Mesenchymal stem cell (in vitro differentiated cells and primary cell): ENCODE measurements at regions not wholly inside any gene's neighbourhood (a gene's known extent, or its start where the extent isn't known, plus 50 kb on each side); places are given as distances from the start of the nearest gene placed in this dataset.

Experiments
- DNase-seq: peaks from one replicate; pipeline ENCODE4 v3.0.0-alpha.2; 2013
- H2AFZ ChIP-seq: one replicate; pipeline ENCODE4 v1.6.1; 2013; ENCODE audit warnings: low read depth, mild to moderate bottlenecking, control low read depth, inconsistent platforms, low read length, moderate library complexity
- H2AK5ac ChIP-seq: 2 replicates; pipeline ENCODE4 v1.6.1; 2013; ENCODE audit warnings: low read length, moderate library complexity, mild to moderate bottlenecking, inconsistent platforms; ENCODE audit not compliant: severe bottlenecking
- H2BK120ac ChIP-seq: one replicate; pipeline ENCODE4 v1.6.1; 2013; ENCODE audit warnings: low read depth, mild to moderate bottlenecking, inconsistent platforms, low read length, moderate library complexity
- H2BK12ac ChIP-seq, 2 experiments: one replicate each; pipeline ENCODE4 v1.6.1; 2013; ENCODE audit warnings: inconsistent platforms in 2 of 2, low read length in 2 of 2, mild to moderate bottlenecking in 2 of 2, moderate library complexity in 2 of 2, control low read depth in 1 of 2
- H2BK15ac ChIP-seq: one replicate; pipeline ENCODE4 v1.6.1; 2013; ENCODE audit warnings: mild to moderate bottlenecking, low read depth, inconsistent platforms; ENCODE audit not compliant: poor library complexity, severe bottlenecking
- H2BK5ac ChIP-seq: 2 replicates; pipeline ENCODE4 v1.6.1; 2013; ENCODE audit warnings: low read depth, mild to moderate bottlenecking, low read length, control low read depth, inconsistent platforms; ENCODE audit not compliant: poor library complexity, severe bottlenecking
- H3K14ac ChIP-seq, 2 experiments: one replicate each; pipeline ENCODE4 v1.6.1; 2013; ENCODE audit warnings: inconsistent platforms in 2 of 2, low read length in 2 of 2, control low read depth in 1 of 2, mild to moderate bottlenecking in 1 of 2, moderate library complexity in 1 of 2
- H3K18ac ChIP-seq, 2 experiments: one replicate each; pipeline ENCODE4 v1.6.1; 2013; ENCODE audit warnings: inconsistent platforms in 2 of 2, low read length in 2 of 2, control low read depth in 1 of 2, low read depth in 1 of 2, mild to moderate bottlenecking in 1 of 2
- H3K23ac ChIP-seq, 2 experiments: one replicate each; pipeline ENCODE4 v1.6.1; 2013; ENCODE audit warnings: inconsistent platforms in 2 of 2, low read length in 2 of 2, mild to moderate bottlenecking in 2 of 2, moderate library complexity in 2 of 2, control low read depth in 1 of 2
- H3K27ac ChIP-seq: 2 replicates; pipeline ENCODE4 v1.5.1; 2013; ENCODE audit warnings: mild to moderate bottlenecking, moderate library complexity, low read length, control low read depth, inconsistent platforms; ENCODE audit not compliant: poor library complexity, severe bottlenecking
- H3K27me3 ChIP-seq, 2 experiments: 2 replicates each; pipeline versions ENCODE4 v1.6.1 to v1.7.0; 2013; ENCODE audit warnings: low read length in 2 of 2, mild to moderate bottlenecking in 2 of 2, moderate library complexity in 2 of 2, control low read depth in 1 of 2, inconsistent platforms in 1 of 2; ENCODE audit not compliant: control insufficient read depth in 1 of 2, insufficient read depth in 1 of 2
- H3K36me3 ChIP-seq, 2 experiments: 2 replicates each; pipeline versions ENCODE4 v1.6.1 to v1.7.0; 2013; ENCODE audit warnings: low read length in 2 of 2, control low read depth in 1 of 2, inconsistent platforms in 1 of 2, low read depth in 1 of 2, mild to moderate bottlenecking in 1 of 2; ENCODE audit not compliant: insufficient read depth in 2 of 2, control insufficient read depth in 1 of 2
- H3K4ac ChIP-seq, 2 experiments: one replicate each; pipeline ENCODE4 v1.6.1; 2013; ENCODE audit warnings: inconsistent platforms in 2 of 2, low read length in 2 of 2, mild to moderate bottlenecking in 2 of 2, moderate library complexity in 2 of 2, control low read depth in 1 of 2, low read depth in 1 of 2
- H3K4me1 ChIP-seq: 2 replicates; pipeline ENCODE4 v1.6.1; 2013; ENCODE audit warnings: low read depth, low read length, control low read depth; ENCODE audit not compliant: control insufficient read depth, insufficient read depth
- H3K4me2 ChIP-seq: 2 replicates; pipeline ENCODE4 v1.6.1; 2013; ENCODE audit warnings: low read length, mild to moderate bottlenecking, inconsistent platforms; ENCODE audit not compliant: poor library complexity, severe bottlenecking
- H3K4me3 ChIP-seq, 2 experiments: 2 replicates each; pipeline versions ENCODE4 v1.5.1 to v1.7.0; 2013; ENCODE audit warnings: low read length in 2 of 2, mild to moderate bottlenecking in 2 of 2, control low read depth in 1 of 2, low read depth in 1 of 2; ENCODE audit not compliant: insufficient read depth in 1 of 2
- H3K79me1 ChIP-seq: replicated peaks from 2 replicates; pipeline ENCODE4 v1.6.1; 2013; ENCODE audit warnings: mild to moderate bottlenecking, control low read depth, low read length, inconsistent platforms; ENCODE audit not compliant: poor library complexity, severe bottlenecking
- H3K9ac ChIP-seq: 2 replicates; pipeline ENCODE4 v1.7.0; 2013; ENCODE audit warnings: mild to moderate bottlenecking, low read length, moderate library complexity
- H3K9me3 ChIP-seq: 2 replicates; pipeline ENCODE4 v1.7.0; 2013; ENCODE audit warnings: mild to moderate bottlenecking, low read length; ENCODE audit not compliant: control insufficient read depth
- H4K8ac ChIP-seq: one replicate; pipeline ENCODE4 v1.6.1; 2013; ENCODE audit warnings: inconsistent platforms, mild to moderate bottlenecking, low read length, moderate library complexity
- H4K91ac ChIP-seq: one replicate; pipeline ENCODE4 v1.6.1; 2013; ENCODE audit warnings: mild to moderate bottlenecking, low read length, inconsistent platforms
- WGBS: methylation state at CpG from one replicate; pipeline ENCODE4 v1.1.7; 2013; ENCODE audit warnings: mixed read lengths; 5-methylcytosine and 5-hydroxymethylcytosine counted together

DNA sequence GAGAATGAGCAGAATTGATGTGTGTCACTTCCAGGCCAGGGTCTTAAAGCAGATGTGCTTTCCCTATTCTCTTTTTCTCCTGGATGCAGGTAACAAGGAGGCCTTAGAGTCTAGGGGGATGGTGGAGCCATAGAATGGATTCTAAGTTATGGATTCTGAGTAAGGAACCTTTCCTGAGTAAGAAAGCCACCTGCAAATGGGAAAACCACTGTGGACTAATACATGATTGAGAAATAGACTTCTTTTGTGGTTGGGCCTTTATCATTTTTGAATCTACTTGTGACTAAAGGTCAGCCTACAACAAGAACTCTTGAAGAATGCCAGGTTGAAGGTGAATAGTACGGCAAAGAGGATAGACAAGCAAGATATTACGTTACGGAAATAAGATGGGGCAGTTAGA, 116.1 kb downstream of the CDC7 start:
- no peak overlapping the region for H3K4me2 ChIP-seq
- H2AFZ ChIP-seq, result no peak overlapping the region
- peak overlapping the region; percentile 4 for H2AK5ac ChIP-seq
- no peak overlapping the region for H3K23ac ChIP-seq
- WGBS, result 98% methylated on average over 3 of the region's 3 CpGs
- H3K9me3 ChIP-seq, result no peaks in the 10 kb centered on the region
- H3K27me3 ChIP-seq, result no peaks in the 10 kb centered on the region
- H4K91ac ChIP-seq, result no peak overlapping the region
- DNase-seq, result no peak
- H3K4ac ChIP-seq, result no peak overlapping the region
- no peak overlapping the region for H3K9ac ChIP-seq
- no peak overlapping the region for H3K27ac ChIP-seq
- H3K18ac ChIP-seq, result no peak overlapping the region
- H2BK120ac ChIP-seq, result no peak overlapping the region
- H4K8ac ChIP-seq, result no peak overlapping the region
- no peaks in the 10 kb centered on the region for H3K36me3 ChIP-seq
- H3K14ac ChIP-seq, result no peak overlapping the region
- H2BK15ac ChIP-seq, result no peak overlapping the region
- no peak overlapping the region for H3K4me3 ChIP-seq
- H3K79me1 ChIP-seq, result no peaks in the 10 kb centered on the region
- no peak overlapping the region for H2BK12ac ChIP-seq
- H3K4me1 ChIP-seq, result peaks cover 4% of the 10 kb centered on the region
- no peak overlapping the region for H2BK5ac ChIP-seq

DNA sequence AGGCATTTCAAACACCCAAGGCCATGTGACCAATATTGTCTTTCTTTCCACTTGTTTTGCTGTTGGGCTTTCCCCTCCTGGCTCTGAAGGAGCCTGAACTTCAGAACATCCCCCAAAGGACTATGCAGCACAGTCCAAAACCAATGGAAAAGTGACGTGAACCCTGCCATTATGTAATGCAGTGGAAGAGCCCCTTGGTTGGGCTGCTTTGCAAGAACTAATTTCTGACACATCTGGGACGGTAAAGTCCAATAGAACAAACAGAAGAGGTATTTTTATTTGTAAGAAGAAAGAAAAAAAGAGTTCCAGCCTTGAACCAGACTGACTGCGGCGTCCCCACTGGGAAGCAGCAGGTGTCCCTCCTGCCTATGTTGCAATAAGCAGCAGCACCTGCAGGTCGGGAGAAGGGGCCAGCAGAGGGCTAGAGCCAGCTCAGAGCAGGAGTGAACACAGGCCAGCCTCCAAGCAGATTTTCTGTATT, 116.7 kb downstream of the CDC7 start:
- H3K4me3 ChIP-seq, result no peak overlapping the region
- no peaks in the 10 kb centered on the region for H3K79me1 ChIP-seq
- H3K14ac ChIP-seq, result no peak overlapping the region
- H2AK5ac ChIP-seq, result no peak overlapping the region
- H2BK5ac ChIP-seq, result no peak overlapping the region
- no peaks in the 10 kb centered on the region for H3K27me3 ChIP-seq
- no peaks in the 10 kb centered on the region for H3K36me3 ChIP-seq
- H3K9ac ChIP-seq, result no peak overlapping the region
- H2AFZ ChIP-seq, result no peak overlapping the region
- peaks cover 2% of the 10 kb centered on the region for H3K4me1 ChIP-seq
- no peak overlapping the region for H3K4me2 ChIP-seq
- no peak overlapping the region for H3K4ac ChIP-seq
- H4K8ac ChIP-seq, result no peak overlapping the region
- H3K18ac ChIP-seq, result no peak overlapping the region
- H4K91ac ChIP-seq, result no peak overlapping the region
- no peak overlapping the region for H3K27ac ChIP-seq
- DNase-seq, result no peak
- no peak overlapping the region for H2BK15ac ChIP-seq
- no peak overlapping the region for H3K23ac ChIP-seq
- H2BK120ac ChIP-seq, result no peak overlapping the region
- no peaks in the 10 kb centered on the region for H3K9me3 ChIP-seq
- 71% methylated on average over 5 of the region's 5 CpGs for WGBS
- H2BK12ac ChIP-seq, result no peak overlapping the region

DNA sequence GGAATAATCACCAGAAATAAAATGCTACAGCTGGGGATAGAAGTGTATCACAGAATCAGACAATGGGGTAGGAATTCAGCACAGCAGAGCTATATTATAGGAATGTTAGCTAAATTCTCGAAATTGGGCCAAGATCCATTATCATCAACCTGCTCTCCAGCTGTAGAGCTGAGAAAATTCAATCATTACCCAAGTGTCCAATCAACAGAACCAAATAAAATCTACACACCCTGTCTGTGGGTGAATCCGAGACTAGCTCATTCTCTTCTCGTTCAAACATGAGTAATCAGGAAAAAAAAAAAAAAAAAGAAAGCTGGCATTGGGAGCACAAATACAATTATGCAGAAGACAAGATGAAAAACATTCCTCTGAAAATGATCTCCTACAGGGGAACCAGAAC, 119.2 kb downstream of the CDC7 start:
- DNase-seq, result no peak
- H3K27ac ChIP-seq, result no peak overlapping the region
- H2AFZ ChIP-seq, result no peak overlapping the region
- H3K9me3 ChIP-seq, result no peaks in the 10 kb centered on the region
- 88% methylated on average over 1 of the region's 3 CpGs for WGBS
- H2BK120ac ChIP-seq, result no peak overlapping the region
- no peaks in the 10 kb centered on the region for H3K79me1 ChIP-seq
- H4K91ac ChIP-seq, result no peak overlapping the region
- no peak overlapping the region for H2BK5ac ChIP-seq
- no peak overlapping the region for H2BK15ac ChIP-seq
- H3K27me3 ChIP-seq, result no peaks in the 10 kb centered on the region
- no peaks in the 10 kb centered on the region for H3K36me3 ChIP-seq
- H3K14ac ChIP-seq, result no peak overlapping the region
- H2AK5ac ChIP-seq, result no peak overlapping the region
- H3K4me2 ChIP-seq, result no peak overlapping the region
- H3K4me3 ChIP-seq, result no peak overlapping the region
- no peak overlapping the region for H3K23ac ChIP-seq
- no peak overlapping the region for H3K4ac ChIP-seq
- H4K8ac ChIP-seq, result no peak overlapping the region
- H3K4me1 ChIP-seq, result peaks cover 2% of the 10 kb centered on the region
- H3K18ac ChIP-seq, result no peak overlapping the region
- H3K9ac ChIP-seq, result peak overlapping the region; percentile 23
- H2BK12ac ChIP-seq, result no peak overlapping the region

DNA sequence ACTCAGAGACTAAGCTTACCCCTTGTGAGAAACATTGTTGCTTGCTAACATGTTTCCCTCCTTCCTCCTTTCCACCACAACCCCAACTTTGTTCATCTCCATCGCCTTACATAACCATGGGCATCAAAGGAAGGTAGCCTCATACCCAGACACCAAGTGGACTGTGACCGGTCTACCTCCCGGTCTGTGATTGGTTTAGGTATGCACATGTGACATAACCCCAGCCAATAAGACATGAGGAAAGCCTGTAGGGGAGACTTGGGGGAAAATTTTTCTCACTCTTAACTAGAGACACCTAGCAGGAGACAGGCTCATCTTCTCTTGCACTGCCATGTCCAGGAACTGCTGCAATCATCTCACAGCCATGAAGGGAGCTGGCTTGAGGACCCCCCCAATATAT, 120.7 kb downstream of the CDC7 start:
- Histone ChIP-seq H3K4me3 (no peak overlapping the region), H3K9ac (no peak overlapping the region), H2BK15ac (no peak overlapping the region), H2BK5ac (no peak overlapping the region), H4K91ac (no peak overlapping the region), H2BK120ac (no peak overlapping the region), H3K4ac (no peak overlapping the region), H2AK5ac (no peak overlapping the region), H3K27me3 (no peaks in the 10 kb centered on the region), H2AFZ (no peak overlapping the region), H3K27ac (no peak overlapping the region), H3K36me3 (no peaks in the 10 kb centered on the region), H3K79me1 (no peaks in the 10 kb centered on the region), H3K4me1 (peaks cover 2% of the 10 kb centered on the region), H4K8ac (no peak overlapping the region), H2BK12ac (no peak overlapping the region), H3K9me3 (no peaks in the 10 kb centered on the region), H3K18ac (no peak overlapping the region), H3K4me2 (no peak overlapping the region), H3K14ac (no peak overlapping the region), H3K23ac (no peak overlapping the region)
- no peak for DNase-seq
- WGBS, result 100% methylated on average over 3 of the region's 3 CpGs
